GM12892 (cell line): ENCODE measurements at regions not wholly inside any gene's neighbourhood (a gene's known extent, or its start where the extent isn't known, plus 50 kb on each side); places are given as distances from the start of the nearest gene placed in this dataset.

ENCODE experiments used
- DNase-seq: peaks from one replicate; pipeline ENCODE4 v3.0.0; 2011; ENCODE audit not compliant: insufficient read length
- FAIRE-seq: peaks from 2 replicates; lab custom pipeline; 2011; peaks lifted over from hg19 to GRCh38; lab: Jason Lieb, UNC
- POLR2A ChIP-seq: IDR thresholded peaks from 2 replicates; pipeline ENCODE4 v1.6.1; 2011; ENCODE audit warnings: low read depth, low read length, control low read depth
- POLR2AphosphoS5 ChIP-seq: IDR thresholded peaks from 2 replicates; pipeline ENCODE4 v1.6.1; 2011; ENCODE audit warnings: low read depth, low read length, control low read depth
- TAF1 ChIP-seq: IDR thresholded peaks from 2 replicates; pipeline ENCODE4 v1.6.1; 2011; ENCODE audit warnings: low read depth, mild to moderate bottlenecking, control low read depth, low read length, borderline replicate concordance

DNA sequence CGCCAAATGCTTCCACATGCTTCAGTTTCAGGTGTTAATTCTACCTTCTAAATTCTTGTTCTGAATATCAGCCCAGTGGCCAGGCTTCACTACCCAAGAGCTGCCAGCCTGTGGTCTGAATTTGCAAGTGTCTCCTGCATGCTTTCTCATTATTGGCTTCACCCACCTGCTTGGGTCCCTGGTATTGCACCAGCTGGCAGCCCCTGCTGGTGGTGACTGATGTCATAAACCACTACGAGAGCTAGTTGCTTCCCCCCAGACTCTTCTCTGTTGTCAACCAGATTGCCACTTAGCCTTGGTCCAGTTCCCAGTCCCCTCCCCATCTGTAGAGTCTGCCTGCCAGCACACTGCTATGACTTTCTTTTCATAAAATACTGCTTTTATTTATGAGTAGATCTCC is 197.7 kb upstream of the DUSP10 start:
- TF ChIP-seq POLR2A = no peak
- TF ChIP-seq POLR2AphosphoS5 = no peak
- TF ChIP-seq TAF1 = no peak
- FAIRE-seq (no peak), DNase-seq (no peak)

DNA sequence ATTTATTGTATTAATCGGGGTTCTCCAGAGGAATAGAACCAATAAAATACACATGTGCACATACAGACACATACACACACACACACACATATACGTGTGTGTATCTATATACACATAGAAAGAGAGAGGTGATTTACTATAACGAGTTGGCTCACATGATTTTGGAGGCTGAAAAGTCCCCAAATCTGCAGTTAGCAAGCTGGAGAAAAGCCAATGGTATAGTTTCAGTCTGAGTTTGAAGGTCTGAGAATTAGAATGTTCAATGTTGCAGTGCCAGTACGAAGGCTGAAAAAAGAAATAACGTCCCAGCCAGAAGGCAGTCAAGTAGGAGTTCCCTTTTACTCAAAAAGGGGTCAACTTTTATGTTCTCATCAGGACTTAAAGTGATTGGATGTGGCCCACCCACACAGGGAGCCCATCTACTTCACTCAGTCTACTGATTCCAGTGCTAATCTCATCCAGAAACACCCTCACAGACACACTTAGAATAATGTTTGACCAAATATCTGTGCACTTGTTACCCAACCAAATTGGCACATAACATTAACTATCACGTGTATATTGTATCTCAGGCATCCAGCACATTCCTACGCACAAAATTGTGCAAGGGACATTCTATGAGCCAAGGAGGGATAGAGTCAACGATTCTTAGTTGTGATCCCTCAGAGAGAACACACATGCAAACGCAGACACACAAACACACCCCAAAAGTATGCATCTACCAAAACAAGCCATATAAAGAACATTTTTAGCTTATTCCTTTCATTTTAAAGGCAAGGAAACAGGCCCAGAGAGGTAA is 195.5 kb upstream of the DUSP10 start:
- FAIRE-seq = peak; percentile 84
- no peak for TF ChIP-seq TAF1
- TF ChIP-seq POLR2AphosphoS5 = no peak
- TF ChIP-seq POLR2A = no peak
- DNase-seq = no peak

DNA sequence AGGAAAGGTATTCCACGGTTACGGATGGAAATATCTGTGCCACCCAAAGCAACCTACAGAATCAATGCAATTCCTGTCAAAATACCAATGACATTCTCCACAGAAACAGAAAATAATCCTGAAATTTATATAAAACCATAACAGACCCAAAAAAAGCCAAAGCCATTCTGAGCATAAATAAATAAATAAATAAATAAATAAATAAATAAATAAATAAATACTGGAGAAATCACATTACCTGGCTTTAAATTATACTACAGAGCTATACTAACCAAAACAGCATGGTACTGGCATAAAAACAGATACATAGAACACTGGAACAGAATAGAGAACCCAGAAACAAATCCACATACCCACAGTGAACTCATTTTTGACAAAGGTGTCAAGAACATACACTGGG is 191.9 kb upstream of the DUSP10 start:
- no peak for FAIRE-seq
- no peak for TF ChIP-seq POLR2AphosphoS5
- no peak for TF ChIP-seq TAF1
- TF ChIP-seq POLR2A = no peak
- no peak for DNase-seq

DNA sequence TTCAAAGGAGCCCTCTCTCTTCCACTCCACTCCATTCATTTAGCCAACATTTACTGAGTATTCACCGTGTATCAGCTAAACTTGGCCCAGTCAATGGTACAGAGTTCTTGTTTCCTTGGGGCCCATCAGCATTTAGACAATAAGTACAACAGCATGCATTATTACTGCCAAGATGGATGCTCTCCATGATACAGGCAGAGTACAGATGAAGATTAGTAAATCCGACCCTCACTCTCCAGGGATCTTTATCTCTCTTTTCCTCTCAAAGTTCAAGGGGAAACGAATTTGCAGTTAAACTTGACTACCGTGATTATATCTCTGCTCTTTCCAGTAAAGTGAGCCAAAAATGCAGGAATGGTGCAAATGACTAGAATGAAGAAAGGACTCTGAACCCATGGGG is 184.6 kb upstream of the DUSP10 start:
- no peak for TF ChIP-seq POLR2A
- TF ChIP-seq TAF1 = no peak
- no peak for TF ChIP-seq POLR2AphosphoS5
- no peak for FAIRE-seq
- no peak for DNase-seq

DNA sequence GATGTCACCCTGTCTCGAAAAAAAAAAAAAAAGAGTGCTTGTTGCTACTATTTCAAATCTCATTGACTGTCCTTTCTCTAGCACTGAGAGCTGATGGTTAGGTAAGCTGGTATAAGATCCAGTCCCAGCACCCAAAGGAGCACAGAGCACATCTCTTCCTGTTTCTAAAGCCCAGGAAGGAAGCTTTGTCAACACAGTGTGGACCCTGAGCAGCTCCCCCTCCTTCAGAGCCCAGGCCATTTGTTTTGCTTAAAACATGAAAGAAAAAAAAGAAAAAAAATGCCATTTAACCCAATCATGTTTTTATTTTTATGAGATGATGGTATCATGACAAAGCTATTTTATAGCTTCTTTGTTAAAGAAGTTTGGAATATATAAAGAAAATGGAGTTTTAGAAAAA is 184.1 kb upstream of the DUSP10 start:
- no peak for TF ChIP-seq TAF1
- no peak for TF ChIP-seq POLR2AphosphoS5
- TF ChIP-seq POLR2A = no peak
- FAIRE-seq (no peak), DNase-seq (no peak)

DNA sequence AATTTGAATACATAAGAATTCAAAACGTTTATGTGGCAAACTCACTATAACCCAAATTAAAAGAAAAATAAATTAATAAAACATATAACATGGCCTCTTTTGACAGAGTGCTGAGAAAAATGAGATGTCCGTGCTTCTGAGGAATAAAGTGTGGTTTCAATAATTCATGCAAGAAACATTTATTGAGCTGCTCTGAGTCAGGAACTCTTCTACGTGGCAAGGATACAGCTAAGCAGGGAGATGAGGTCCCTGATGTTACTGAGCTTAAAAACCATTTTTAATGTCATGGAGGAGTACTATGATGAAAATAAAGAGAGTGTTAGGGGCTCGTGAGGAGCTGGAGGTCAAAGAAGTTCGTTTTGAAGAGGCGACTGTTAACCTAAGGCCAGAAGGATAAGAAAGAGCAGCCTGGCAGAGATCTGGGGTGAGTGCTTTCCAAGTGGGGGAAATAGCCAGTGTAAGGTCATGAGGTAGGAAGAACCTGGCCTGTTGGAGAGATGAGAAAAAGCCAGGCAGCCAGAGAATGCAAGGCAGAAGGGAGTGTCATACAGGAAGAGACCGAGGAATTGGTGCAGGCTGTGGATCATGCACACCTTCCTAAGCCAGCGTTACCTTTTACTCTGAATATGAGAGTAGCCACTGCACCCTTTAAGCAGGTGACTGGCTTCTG is 182.2 kb upstream of the DUSP10 start:
- TF ChIP-seq TAF1 = no peak
- no peak for TF ChIP-seq POLR2AphosphoS5
- no peak for TF ChIP-seq POLR2A
- FAIRE-seq (no peak), DNase-seq (no peak)

DNA sequence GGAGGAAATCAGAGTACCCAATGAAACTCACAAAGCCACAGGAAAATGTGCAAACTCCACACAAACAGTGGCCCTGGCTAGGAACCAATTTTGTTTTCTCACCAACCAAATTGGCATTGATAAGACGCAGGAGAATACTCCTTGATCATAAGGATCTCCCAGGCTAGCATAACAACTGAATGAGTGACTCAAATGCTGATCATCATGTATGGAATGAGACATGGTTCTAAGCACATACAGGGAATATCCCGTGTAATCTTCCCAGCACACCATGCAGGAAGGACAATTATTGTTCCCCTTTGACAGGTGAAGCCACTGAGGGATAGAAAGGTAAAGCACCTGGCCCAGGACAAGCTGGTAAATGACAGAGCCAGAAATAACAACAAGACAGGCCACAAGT is 180.0 kb upstream of the DUSP10 start:
- FAIRE-seq (no peak), DNase-seq (no peak)
- no peak for TF ChIP-seq TAF1
- no peak for TF ChIP-seq POLR2AphosphoS5
- no peak for TF ChIP-seq POLR2A

DNA sequence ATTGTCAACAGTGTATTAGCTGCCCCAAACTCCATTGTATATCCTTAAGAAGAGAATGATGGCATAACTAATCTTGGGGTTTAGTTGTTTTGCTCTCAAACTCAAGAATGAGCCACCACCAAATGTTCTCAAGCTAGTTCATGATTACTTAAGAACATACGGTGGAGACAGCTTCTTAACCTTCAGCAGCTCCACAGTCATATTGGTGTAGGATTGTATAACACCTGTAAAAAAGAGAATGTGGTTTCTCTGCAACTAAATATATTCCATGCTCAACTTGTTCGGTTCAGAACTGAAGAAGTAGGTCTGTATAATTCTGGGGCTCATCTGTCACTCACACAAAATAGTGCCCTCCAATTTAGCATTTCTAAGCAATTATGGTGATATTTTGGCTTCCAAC is 177.9 kb upstream of the DUSP10 start:
- FAIRE-seq (no peak), DNase-seq (no peak)
- TF ChIP-seq POLR2A (no peak), POLR2AphosphoS5 (no peak), TAF1 (no peak)

DNA sequence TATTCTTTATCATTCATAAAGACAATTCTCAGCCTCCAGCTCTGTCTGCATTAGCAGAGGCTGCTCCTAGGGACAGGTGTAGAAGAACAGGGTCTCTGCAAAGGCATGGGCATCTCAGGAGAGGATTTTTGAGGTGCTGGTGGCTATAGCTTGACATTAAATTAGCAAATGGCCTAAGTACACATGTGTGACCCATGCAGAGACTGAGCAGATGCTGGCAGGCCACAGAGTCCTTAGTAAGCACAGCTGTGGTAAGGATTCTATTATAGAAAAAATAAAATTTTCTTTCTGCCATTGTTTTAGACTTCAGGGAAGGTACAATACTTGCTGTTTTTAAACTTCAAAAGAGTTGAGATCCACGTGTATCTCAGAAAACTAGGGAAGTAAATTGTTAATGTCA is 177.5 kb upstream of the DUSP10 start:
- FAIRE-seq = no peak
- DNase-seq = no peak
- TF ChIP-seq POLR2A = no peak
- no peak for TF ChIP-seq POLR2AphosphoS5
- no peak for TF ChIP-seq TAF1

DNA sequence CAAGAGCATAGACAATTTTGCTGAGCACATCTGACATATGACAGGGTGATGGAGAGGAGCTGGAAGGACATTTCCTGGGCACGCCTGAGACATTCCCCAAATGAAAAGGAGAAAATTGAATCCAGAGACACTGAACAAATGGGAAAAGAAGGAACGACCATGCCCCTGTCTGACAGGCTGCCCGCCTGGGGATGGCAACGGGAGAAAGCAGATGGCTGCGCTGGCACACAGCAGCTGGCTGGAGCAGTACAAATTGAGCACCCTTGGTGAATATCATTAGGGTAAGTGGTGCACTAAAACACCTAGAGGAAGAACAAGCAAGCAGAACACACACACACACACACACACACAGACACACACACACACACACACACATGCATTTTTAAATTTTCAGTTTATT is 174.3 kb upstream of the DUSP10 start:
- no peak for DNase-seq
- no peak for FAIRE-seq

DNA sequence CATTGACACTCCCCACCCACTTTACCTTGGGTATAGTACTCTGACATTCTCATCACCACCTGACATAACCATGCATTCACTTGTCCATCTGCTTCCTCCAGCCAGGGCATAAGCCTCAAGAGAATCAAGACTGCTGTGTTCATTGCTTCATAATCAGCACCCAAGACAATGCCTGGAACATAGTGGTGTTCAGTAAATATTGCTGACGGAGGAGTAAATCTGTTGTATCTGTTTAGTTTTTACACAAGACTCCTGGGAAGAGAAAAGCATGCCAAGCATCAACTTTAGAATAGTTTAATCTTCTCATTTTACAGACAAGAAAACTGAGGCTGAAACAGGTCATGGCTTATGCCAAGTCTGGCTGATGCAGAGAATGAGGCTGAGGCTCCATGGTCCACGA is 173.9 kb upstream of the DUSP10 start:
- no peak for DNase-seq
- FAIRE-seq = no peak

More for the DNA sequence above, 174.3 kb upstream of the DUSP10 start:
- TF ChIP-seq POLR2A (no peak), TAF1 (no peak), POLR2AphosphoS5 (no peak)

DNA sequence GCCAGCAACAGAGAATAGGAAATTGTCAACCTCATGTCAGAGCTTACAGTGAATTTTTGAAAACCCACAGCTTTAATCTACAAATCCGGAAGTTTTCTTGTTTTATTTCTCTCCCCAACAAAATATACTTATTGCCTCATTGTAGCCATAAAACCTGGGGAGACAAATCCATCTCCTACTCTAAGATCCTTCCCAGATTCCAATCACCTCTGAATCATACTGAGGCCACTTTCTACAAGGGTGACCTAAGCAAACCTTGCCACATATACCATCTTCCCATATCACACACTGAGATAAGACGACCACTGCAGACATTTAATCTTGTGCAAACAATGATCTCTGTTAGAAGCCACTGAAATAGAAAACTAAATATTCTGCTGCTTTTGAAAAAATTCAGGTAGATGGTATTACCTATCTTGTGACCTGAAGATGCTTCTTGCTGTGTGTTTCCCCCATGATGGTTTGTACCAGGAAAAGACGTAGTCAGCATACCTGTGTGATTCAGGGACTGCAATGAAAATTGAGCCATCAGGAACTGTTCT is 171.5 kb upstream of the DUSP10 start:
- TF ChIP-seq TAF1 = no peak
- TF ChIP-seq POLR2AphosphoS5 = no peak
- no peak for TF ChIP-seq POLR2A
- FAIRE-seq (no peak), DNase-seq (no peak)

More for the DNA sequence above, 173.9 kb upstream of the DUSP10 start:
- TF ChIP-seq POLR2A = no peak
- TF ChIP-seq TAF1 = no peak
- TF ChIP-seq POLR2AphosphoS5 = no peak
